ENCODE measurements at regions not wholly inside any gene's neighbourhood (a gene's known extent, or its start where the extent isn't known, plus 50 kb on each side); places are given as distances from the start of the nearest gene placed in this dataset.

DNA sequence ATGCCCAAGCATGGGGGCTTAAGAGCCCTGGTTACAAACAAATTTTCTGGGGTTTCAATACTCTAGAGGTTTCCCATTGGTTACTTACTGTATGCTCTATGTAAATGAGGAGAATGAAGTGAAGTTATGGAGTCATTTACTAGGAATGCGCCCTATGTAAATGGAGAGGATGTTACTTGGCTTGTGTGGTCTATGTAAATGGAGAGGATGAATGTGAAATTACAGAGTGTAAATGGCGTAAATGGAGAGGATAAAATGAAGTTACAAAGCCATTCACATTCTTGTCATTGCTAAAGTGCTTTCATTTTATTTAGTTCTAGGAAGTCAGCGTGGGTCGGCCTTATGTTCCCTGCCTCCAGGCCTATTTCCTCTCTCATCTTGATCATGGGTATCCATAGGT, 810.5 kb upstream of the ADGRL3 start:
- TF ChIP-seq, protein P1, sequence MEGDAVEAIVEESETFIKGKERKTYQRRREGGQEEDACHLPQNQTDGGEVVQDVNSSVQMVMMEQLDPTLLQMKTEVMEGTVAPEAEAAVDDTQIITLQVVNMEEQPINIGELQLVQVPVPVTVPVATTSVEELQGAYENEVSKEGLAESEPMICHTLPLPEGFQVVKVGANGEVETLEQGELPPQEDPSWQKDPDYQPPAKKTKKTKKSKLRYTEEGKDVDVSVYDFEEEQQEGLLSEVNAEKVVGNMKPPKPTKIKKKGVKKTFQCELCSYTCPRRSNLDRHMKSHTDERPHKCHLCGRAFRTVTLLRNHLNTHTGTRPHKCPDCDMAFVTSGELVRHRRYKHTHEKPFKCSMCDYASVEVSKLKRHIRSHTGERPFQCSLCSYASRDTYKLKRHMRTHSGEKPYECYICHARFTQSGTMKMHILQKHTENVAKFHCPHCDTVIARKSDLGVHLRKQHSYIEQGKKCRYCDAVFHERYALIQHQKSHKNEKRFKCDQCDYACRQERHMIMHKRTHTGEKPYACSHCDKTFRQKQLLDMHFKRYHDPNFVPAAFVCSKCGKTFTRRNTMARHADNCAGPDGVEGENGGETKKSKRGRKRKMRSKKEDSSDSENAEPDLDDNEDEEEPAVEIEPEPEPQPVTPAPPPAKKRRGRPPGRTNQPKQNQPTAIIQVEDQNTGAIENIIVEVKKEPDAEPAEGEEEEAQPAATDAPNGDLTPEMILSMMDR (IDR thresholded peaks at IDR 0.05) = no peak
- TF ChIP-seq POLR2A (IDR thresholded peaks at IDR 0.05) = no peak

Data from right lobe of liver (tissue), 4 donors.